Lower leg skin (tissue), 3 donors: ENCODE measurements at regions not wholly inside any gene's neighbourhood (a gene's known extent, or its start where the extent isn't known, plus 50 kb on each side); places are given as distances from the start of the nearest gene placed in this dataset.
"Not testable (repeated sequence)": the region's sequence is repeated elsewhere in the genome, so short reads cannot be mapped to it uniquely, and the experiment has no call there.

Experiments
- DNase-seq, 2 donors: peaks; one replicate each; pipeline ENCODE4 v3.0.0-alpha.2; 2019; ENCODE audit warnings: low spot score in 2 of 2
- H3K4me3 ChIP-seq: fragments of 200-600 bp; sonication (generic); 2 replicates; pipeline ENCODE4 v1.5.1; 2017; ENCODE audit warnings: mild to moderate bottlenecking, low read depth; ENCODE audit not compliant: poor library complexity, severe bottlenecking
- WGBS, 2 donors: methylation state at CpG; one replicate each; pipeline ENCODE4 v1.1.5; 2018; 5-methylcytosine and 5-hydroxymethylcytosine counted together
- intact Hi-C: fragments of 100-400 bp; cut with DNase I; formaldehyde crosslinking; loops from one replicate; pipeline ENCODE4 v1.15.0; 2023; ENCODE audit warnings: low total_unique reads

- intact Hi-C loops, H3K4me3 ChIP-seq, DNase-seq: not testable (repeated sequence)
- no CpG with 5 or more reads among the region's 5 CpGs for WGBS, 2 donors
These were observed 1170.7 kb downstream of the RPIA start for GRCh38 chr2:89862164-89862563.

GRCh38 chr2:89863209-89863608 is 1171.7 kb downstream of the RPIA start:
- DNase-seq, intact Hi-C loops, H3K4me3 ChIP-seq: not testable (repeated sequence)
- no CpG with 5 or more reads among the region's 6 CpGs for WGBS, 2 donors

- DNase-seq, H3K4me3 ChIP-seq, intact Hi-C loops: not testable (repeated sequence)
- WGBS, 2 donors, result 0% methylated on average over 1 of the region's 9 CpGs
These were observed 1183.5 kb downstream of the RPIA start for GRCh38 chr2:89874810-89875595.

GRCh38 chr2:89876445-89876844 is 1185.0 kb downstream of the RPIA start:
- H3K4me3 ChIP-seq, DNase-seq, intact Hi-C loops: not testable (repeated sequence)
- WGBS, 2 donors, result no CpG with 5 or more reads among the region's 1 CpG

- 63 to 74% methylated on average over 6 of the region's 6 CpGs for WGBS, 2 donors
- intact Hi-C loops, H3K4me3 ChIP-seq, DNase-seq: not testable (repeated sequence)
These were observed 1185.4 kb downstream of the RPIA start for GRCh38 chr2:89876878-89877277.

- intact Hi-C loops, result not testable (repeated sequence)
- WGBS, 2 donors, result 0 to 22% methylated on average over 1 of the region's 1 CpG
These were observed 1191.4 kb downstream of the RPIA start for GRCh38 chr2:89882880-89883279.

GRCh38 chr2:89883624-89884023 is 1192.2 kb downstream of the RPIA start:
- DNase-seq, H3K4me3 ChIP-seq, intact Hi-C loops: not testable (repeated sequence)
- 53 to 77% methylated on average over 2 of the region's 2 CpGs for WGBS, 2 donors

More at GRCh38 chr2:89882880-89883279, 1191.4 kb downstream of the RPIA start:
- not testable (repeated sequence) for DNase-seq, H3K4me3 ChIP-seq

- 36 to 76% methylated on average over 3 to 4 of the region's 5 CpGs for WGBS, 2 donors
- intact Hi-C loops, H3K4me3 ChIP-seq, DNase-seq: not testable (repeated sequence)
These were observed 1193.6 kb downstream of the RPIA start for GRCh38 chr2:89885071-89885470.

GRCh38 chr2:89888693-89889092 is 1197.2 kb downstream of the RPIA start:
- DNase-seq, H3K4me3 ChIP-seq, intact Hi-C loops: not testable (repeated sequence)
- WGBS, 2 donors, result no CpG with 5 or more reads among the region's 4 CpGs

GRCh38 chr2:89890185-89890773 is 1198.8 kb downstream of the RPIA start:
- intact Hi-C loops, DNase-seq, H3K4me3 ChIP-seq: not testable (repeated sequence)
- WGBS, 2 donors, result no CpG with 5 or more reads among the region's 7 CpGs

GRCh38 chr2:89894988-89895387 is 1203.5 kb downstream of the RPIA start:
- DNase-seq, H3K4me3 ChIP-seq, intact Hi-C loops: not testable (repeated sequence)
- no CpG with 5 or more reads among the region's 4 CpGs for WGBS, 2 donors

- intact Hi-C loops, DNase-seq, H3K4me3 ChIP-seq: not testable (repeated sequence)
- no CpG with 5 or more reads among the region's 6 CpGs for WGBS, 2 donors
These were observed 1204.2 kb downstream of the RPIA start for GRCh38 chr2:89895629-89896028.

- WGBS, 2 donors, result 60 to 71% methylated on average over 2 of the region's 2 CpGs
- H3K4me3 ChIP-seq, DNase-seq, intact Hi-C loops: not testable (repeated sequence)
These were observed 1235.5 kb downstream of the RPIA start for GRCh38 chr2:89927018-89927417.

- not testable (repeated sequence) for H3K4me3 ChIP-seq, DNase-seq
- WGBS, 2 donors, result 19 to 32% methylated on average over 2 of the region's 2 CpGs
These were observed 1244.0 kb downstream of the RPIA start for GRCh38 chr2:89935436-89935835.

GRCh38 chr2:89936011-89936410 is 1244.5 kb downstream of the RPIA start:
- DNase-seq, H3K4me3 ChIP-seq, intact Hi-C loops: not testable (repeated sequence)
- WGBS, 2 donors, result 60 to 67% methylated on average over 2 of the region's 2 CpGs

More at GRCh38 chr2:89935436-89935835, 1244.0 kb downstream of the RPIA start:
- intact Hi-C loops, result not testable (repeated sequence)
